DOHH2 (cell line): ENCODE measurements at regions not wholly inside any gene's neighbourhood (a gene's known extent, or its start where the extent isn't known, plus 50 kb on each side); places are given as distances from the start of the nearest gene placed in this dataset.

Experiments
- H3F3A ChIP-seq: fragments of 200-600 bp; sonication (generic), shearing (Covaris generic); 2 replicates; pipeline ENCODE4 v1.6.0; 2016; ENCODE audit warnings: antibody characterized with exemption, mild to moderate bottlenecking; ENCODE audit not compliant: control insufficient read depth, insufficient read depth
- H3K27ac ChIP-seq: fragments of 200-600 bp; sonication (generic); 2 replicates; pipeline ENCODE4 v1.5.1; 2014; ENCODE audit warnings: low read depth, mild to moderate bottlenecking, low read length, moderate library complexity
- H3K27me3 ChIP-seq: fragments of 200-600 bp; sonication (generic); 2 replicates; pipeline ENCODE4 v1.6.1; 2014; ENCODE audit warnings: mild to moderate bottlenecking, low read length, mixed read lengths; ENCODE audit not compliant: control insufficient read depth
- H3K36me3 ChIP-seq: fragments of 200-600 bp; sonication (generic); 2 replicates; pipeline ENCODE4 v1.6.1; 2014; ENCODE audit warnings: mild to moderate bottlenecking, low read length, moderate library complexity, mixed read lengths; ENCODE audit not compliant: control insufficient read depth
- H3K4me1 ChIP-seq: fragments of 200-600 bp; sonication (generic); 2 replicates; pipeline ENCODE4 v1.6.1; 2014; ENCODE audit warnings: mild to moderate bottlenecking, low read length, mixed read lengths; ENCODE audit not compliant: control insufficient read depth
- H3K4me2 ChIP-seq: fragments of 200-600 bp; sonication (generic); 2 replicates; pipeline ENCODE4 v1.6.0; 2014; ENCODE audit warnings: mild to moderate bottlenecking, low read length, moderate library complexity
- H3K4me3 ChIP-seq: fragments of 200-600 bp; sonication (generic); 2 replicates; pipeline ENCODE4 v1.5.1; 2014; ENCODE audit warnings: mild to moderate bottlenecking, low read length, mixed read lengths
- H3K79me2 ChIP-seq: fragments of 200-600 bp; sonication (generic); 2 replicates; pipeline ENCODE4 v1.6.1; 2014; ENCODE audit warnings: mild to moderate bottlenecking, low read length, mixed read lengths; ENCODE audit not compliant: control insufficient read depth
- H3K9me2 ChIP-seq: fragments of 200-600 bp; sonication (generic); replicated peaks from 2 replicates; pipeline ENCODE4 v1.6.1; 2014; ENCODE audit warnings: mild to moderate bottlenecking, low read length, mixed read lengths; ENCODE audit not compliant: control insufficient read depth
- H3K9me3 ChIP-seq: fragments of 200-600 bp; sonication (generic); 2 replicates; pipeline ENCODE4 v1.6.1; 2014; ENCODE audit warnings: antibody characterized with exemption, low read length, mixed read lengths; ENCODE audit not compliant: control insufficient read depth, insufficient read depth
- H4K20me1 ChIP-seq: fragments of 200-600 bp; sonication (generic); 2 replicates; pipeline ENCODE4 v1.6.0; 2014; ENCODE audit warnings: low read depth, mild to moderate bottlenecking, antibody characterized with exemption, low read length, moderate library complexity; ENCODE audit not compliant: control insufficient read depth, insufficient read depth
- CTCF ChIP-seq: fragments of 200-600 bp; sonication (generic); IDR thresholded peaks from one replicate; pipeline ENCODE4 v1.5.1; 2014; ENCODE audit warnings: antibody characterized with exemption, mild to moderate bottlenecking, low read depth, low read length; ENCODE audit not compliant: poor library complexity, severe bottlenecking
- EZH2phosphoT487 ChIP-seq: fragments of 200-600 bp; sonication (generic); IDR thresholded peaks from 2 replicates; pipeline ENCODE4 v1.6.1; 2017; ENCODE audit warnings: borderline replicate concordance, mild to moderate bottlenecking, antibody characterized with exemption, low read length, moderate library complexity, mixed read lengths

- no peak for TF ChIP-seq CTCF
- no peak for TF ChIP-seq EZH2phosphoT487
- Histone ChIP-seq H3K9me3 (no peaks in the 10 kb centered on the region), H3K27ac (no peak overlapping the region), H3K27me3 (peaks cover 10% of the 10 kb centered on the region; the same call in 1 of the 2 replicates), H3K4me1 (no peaks in the 10 kb centered on the region), H3K4me2 (no peak overlapping the region), H3K9me2 (no peaks in the 10 kb centered on the region), H3K4me3 (no peak overlapping the region), H3F3A (no peaks in the 10 kb centered on the region), H3K79me2 (no peaks in the 10 kb centered on the region), H3K36me3 (no peaks in the 10 kb centered on the region), H4K20me1 (no peaks in the 10 kb centered on the region)
Observed at GRCh38 chr2:198287706-198288105, 483.3 kb downstream of the PLCL1 start.

- H4K20me1 ChIP-seq: no peaks in the 10 kb centered on the region
- H3F3A ChIP-seq: no peaks in the 10 kb centered on the region
- H3K27me3 ChIP-seq: peaks cover 10% of the 10 kb centered on the region; the same call in 1 of the 2 replicates
- no peak overlapping the region for H3K4me2 ChIP-seq
- H3K9me3 ChIP-seq: no peaks in the 10 kb centered on the region
- H3K4me1 ChIP-seq: no peaks in the 10 kb centered on the region
- no peaks in the 10 kb centered on the region for H3K79me2 ChIP-seq
- H3K9me2 ChIP-seq: no peaks in the 10 kb centered on the region
- H3K36me3 ChIP-seq: no peaks in the 10 kb centered on the region
- no peak overlapping the region for H3K4me3 ChIP-seq
- TF ChIP-seq EZH2phosphoT487 (no peak), CTCF (no peak)
- H3K27ac ChIP-seq: no peak overlapping the region
Observed at GRCh38 chr2:198285216-198285615, 480.8 kb downstream of the PLCL1 start.

- H3K4me3 ChIP-seq: no peak overlapping the region
- H3K9me3 ChIP-seq: no peaks in the 10 kb centered on the region
- H3K27me3 ChIP-seq: peaks cover 10% of the 10 kb centered on the region; the same call in 1 of the 2 replicates
- no peaks in the 10 kb centered on the region for H3F3A ChIP-seq
- H3K9me2 ChIP-seq: no peaks in the 10 kb centered on the region
- H4K20me1 ChIP-seq: no peaks in the 10 kb centered on the region
- no peaks in the 10 kb centered on the region for H3K79me2 ChIP-seq
- H3K36me3 ChIP-seq: no peaks in the 10 kb centered on the region
- TF ChIP-seq EZH2phosphoT487 (no peak), CTCF (no peak)
- H3K4me2 ChIP-seq: no peak overlapping the region
- no peak overlapping the region for H3K27ac ChIP-seq
- H3K4me1 ChIP-seq: no peaks in the 10 kb centered on the region
Observed at GRCh38 chr2:198283146-198283545, 478.8 kb downstream of the PLCL1 start.
